ENCODE measurements at regions not wholly inside any gene's neighbourhood (a gene's known extent, or its start where the extent isn't known, plus 50 kb on each side); places are given as distances from the start of the nearest gene placed in this dataset.

DNA sequence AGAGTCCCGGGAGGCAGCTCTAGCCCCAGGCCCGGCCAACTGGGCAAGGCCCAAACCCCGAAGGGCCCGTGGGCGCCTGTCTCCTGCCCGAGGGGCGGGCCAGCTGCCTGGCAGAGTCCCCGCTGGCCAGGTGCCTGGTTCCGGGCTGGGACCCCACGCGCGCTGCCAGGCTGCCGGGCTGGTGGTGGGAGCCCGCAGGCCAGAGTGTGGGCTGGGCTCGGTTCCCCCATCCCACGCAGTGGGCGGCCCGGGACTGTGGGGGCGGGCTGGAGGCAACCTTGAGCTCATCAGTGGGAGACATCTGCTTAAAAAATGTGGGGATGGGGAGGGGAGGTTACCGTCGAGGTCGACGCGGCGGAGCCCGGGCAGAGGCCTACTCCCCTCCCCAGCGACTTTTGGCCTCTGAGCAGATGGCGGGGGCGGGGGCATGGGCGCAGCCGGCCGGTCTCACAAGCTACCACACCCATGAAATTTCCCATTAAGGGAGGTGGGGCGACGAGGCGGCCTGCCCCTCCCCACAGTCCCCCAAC, 176.4 kb upstream of the GSE1 start:
- no peak overlapping the region for H3K27ac ChIP-seq
- TF ChIP-seq, protein P1, sequence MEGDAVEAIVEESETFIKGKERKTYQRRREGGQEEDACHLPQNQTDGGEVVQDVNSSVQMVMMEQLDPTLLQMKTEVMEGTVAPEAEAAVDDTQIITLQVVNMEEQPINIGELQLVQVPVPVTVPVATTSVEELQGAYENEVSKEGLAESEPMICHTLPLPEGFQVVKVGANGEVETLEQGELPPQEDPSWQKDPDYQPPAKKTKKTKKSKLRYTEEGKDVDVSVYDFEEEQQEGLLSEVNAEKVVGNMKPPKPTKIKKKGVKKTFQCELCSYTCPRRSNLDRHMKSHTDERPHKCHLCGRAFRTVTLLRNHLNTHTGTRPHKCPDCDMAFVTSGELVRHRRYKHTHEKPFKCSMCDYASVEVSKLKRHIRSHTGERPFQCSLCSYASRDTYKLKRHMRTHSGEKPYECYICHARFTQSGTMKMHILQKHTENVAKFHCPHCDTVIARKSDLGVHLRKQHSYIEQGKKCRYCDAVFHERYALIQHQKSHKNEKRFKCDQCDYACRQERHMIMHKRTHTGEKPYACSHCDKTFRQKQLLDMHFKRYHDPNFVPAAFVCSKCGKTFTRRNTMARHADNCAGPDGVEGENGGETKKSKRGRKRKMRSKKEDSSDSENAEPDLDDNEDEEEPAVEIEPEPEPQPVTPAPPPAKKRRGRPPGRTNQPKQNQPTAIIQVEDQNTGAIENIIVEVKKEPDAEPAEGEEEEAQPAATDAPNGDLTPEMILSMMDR (conservative IDR thresholded peaks at IDR 0.05; ENCODE audit: low read depth, low read length) = no peak
- H2AFZ ChIP-seq (ENCODE audit: low read depth) = no peak overlapping the region
- H3K9ac ChIP-seq = no peak overlapping the region
- H3K4me2 ChIP-seq = no peak overlapping the region
- H3K4me3 ChIP-seq (IDR thresholded peaks at IDR 0.05; ENCODE audit: insufficient read depth, low read depth, low read length) = no peak overlapping the region
- H3K4me1 ChIP-seq (ENCODE audit: low read depth, poor library complexity, severe bottlenecking) = no peaks in the 10 kb centered on the region
- peaks cover 79% of the 10 kb centered on the region for H3K27me3 ChIP-seq (ENCODE audit: insufficient read depth, low read depth)
- H3K36me3 ChIP-seq (ENCODE audit: insufficient read depth) = no peaks in the 10 kb centered on the region
- no peaks in the 10 kb centered on the region for H4K20me1 ChIP-seq (ENCODE audit: insufficient read depth)
- H3K79me2 ChIP-seq (ENCODE audit: insufficient read depth, low read depth) = no peaks in the 10 kb centered on the region

DNA sequence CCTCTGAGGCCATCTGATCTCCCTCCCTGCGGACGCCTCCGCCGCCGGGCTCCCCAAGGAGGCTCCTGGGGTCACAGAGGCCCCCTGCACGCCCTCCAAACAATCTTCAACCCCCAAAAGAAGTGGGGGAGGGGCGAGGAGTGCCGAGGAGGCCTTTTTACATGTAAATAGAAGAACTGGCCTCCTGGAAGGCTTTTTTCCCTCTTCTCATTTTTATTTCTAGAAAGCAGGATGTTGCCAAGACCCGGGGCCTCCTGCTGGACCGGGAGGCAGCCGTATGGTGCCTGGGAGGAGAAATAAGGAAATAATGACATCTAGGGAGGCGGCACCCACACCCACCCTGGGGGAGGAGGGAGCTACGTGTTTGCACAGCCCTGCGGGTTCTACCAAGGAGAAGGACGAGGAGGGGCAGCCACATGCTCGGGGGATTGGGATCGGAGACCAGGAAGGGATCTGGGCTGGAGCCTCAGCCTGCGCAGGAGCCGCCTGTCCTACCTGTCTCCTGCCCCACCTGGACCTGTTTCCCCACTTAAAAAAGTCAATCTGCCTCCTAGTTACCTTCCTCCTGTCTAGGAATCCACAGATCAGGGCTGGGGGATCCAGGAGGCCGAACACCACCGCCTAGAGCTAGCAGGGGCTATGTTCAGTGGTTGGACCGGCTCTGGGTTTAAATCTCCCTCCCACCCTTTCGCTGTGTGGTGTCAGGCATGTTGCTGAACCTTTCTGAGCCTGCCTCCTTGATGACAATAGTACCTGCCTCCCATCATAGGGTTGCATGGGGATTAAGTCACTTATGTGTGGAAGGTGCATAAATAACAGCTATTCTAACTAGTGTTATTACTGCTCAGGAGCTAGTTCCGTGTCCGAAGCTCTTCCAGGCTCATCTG, 175.7 kb upstream of the GSE1 start:
- no peak overlapping the region for H3K4me2 ChIP-seq
- no peak overlapping the region for H2AFZ ChIP-seq (ENCODE audit: low read depth)
- no peak overlapping the region for H3K4me3 ChIP-seq (IDR thresholded peaks at IDR 0.05; ENCODE audit: insufficient read depth, low read depth, low read length)
- H3K36me3 ChIP-seq (ENCODE audit: insufficient read depth) = no peaks in the 10 kb centered on the region
- no peak overlapping the region for H3K9ac ChIP-seq
- TF ChIP-seq, protein P1 (conservative IDR thresholded peaks at IDR 0.05; ENCODE audit: low read depth, low read length) = no peak
- no peaks in the 10 kb centered on the region for H4K20me1 ChIP-seq (ENCODE audit: insufficient read depth)
- no peaks in the 10 kb centered on the region for H3K79me2 ChIP-seq (ENCODE audit: insufficient read depth, low read depth)
- no peaks in the 10 kb centered on the region for H3K4me1 ChIP-seq (ENCODE audit: low read depth, poor library complexity, severe bottlenecking)
- H3K27me3 ChIP-seq (ENCODE audit: insufficient read depth, low read depth) = peaks cover 79% of the 10 kb centered on the region
- H3K27ac ChIP-seq = no peak overlapping the region

DNA sequence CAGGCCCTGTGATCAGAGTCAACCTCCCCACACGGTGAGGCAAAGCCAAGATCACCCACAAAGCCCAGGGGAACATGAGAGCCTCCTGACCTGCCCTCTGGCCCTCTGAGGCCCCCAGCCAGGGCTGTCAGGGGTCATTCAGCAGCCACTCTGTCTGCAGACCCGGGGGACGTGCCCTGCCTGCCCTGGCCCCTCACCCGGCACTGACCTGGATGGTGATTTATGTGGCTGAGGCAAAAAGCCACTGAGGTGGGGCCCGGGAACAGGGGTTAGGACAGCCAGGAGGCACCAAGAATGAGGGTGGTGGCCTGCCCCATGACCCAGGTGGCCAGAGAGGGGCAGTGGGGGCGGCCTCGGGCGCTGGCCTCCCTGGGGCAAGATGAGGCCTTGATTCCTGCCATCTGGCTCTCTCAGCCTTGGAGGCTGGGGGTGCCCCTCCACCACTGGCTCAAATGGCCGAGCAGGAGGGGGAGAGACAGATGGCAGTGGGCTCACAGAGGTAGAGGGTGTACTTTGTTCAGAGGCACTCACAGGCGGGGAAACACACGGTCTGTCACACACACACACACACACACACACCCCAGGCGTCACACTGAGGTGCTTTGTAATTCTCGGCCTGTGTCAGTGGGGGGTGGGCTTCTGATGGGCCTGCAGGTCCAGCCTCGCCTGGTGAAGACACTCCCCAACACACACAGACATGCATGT, 174.0 kb upstream of the GSE1 start:
- Histone ChIP-seq H4K20me1 (ENCODE audit: insufficient read depth) (no peaks in the 10 kb centered on the region), H3K4me3 (IDR thresholded peaks at IDR 0.05; ENCODE audit: insufficient read depth, low read depth, low read length) (no peak overlapping the region), H3K36me3 (ENCODE audit: insufficient read depth) (no peaks in the 10 kb centered on the region), H2AFZ (ENCODE audit: low read depth) (no peak overlapping the region), H3K27me3 (ENCODE audit: insufficient read depth, low read depth) (peaks cover 82% of the 10 kb centered on the region), H3K9ac (no peak overlapping the region), H3K4me1 (ENCODE audit: low read depth, poor library complexity, severe bottlenecking) (no peaks in the 10 kb centered on the region), H3K27ac (no peak overlapping the region), H3K4me2 (no peak overlapping the region), H3K79me2 (ENCODE audit: insufficient read depth, low read depth) (no peaks in the 10 kb centered on the region)
- TF ChIP-seq, protein P1 (conservative IDR thresholded peaks at IDR 0.05; ENCODE audit: low read depth, low read length) = no peak

DNA sequence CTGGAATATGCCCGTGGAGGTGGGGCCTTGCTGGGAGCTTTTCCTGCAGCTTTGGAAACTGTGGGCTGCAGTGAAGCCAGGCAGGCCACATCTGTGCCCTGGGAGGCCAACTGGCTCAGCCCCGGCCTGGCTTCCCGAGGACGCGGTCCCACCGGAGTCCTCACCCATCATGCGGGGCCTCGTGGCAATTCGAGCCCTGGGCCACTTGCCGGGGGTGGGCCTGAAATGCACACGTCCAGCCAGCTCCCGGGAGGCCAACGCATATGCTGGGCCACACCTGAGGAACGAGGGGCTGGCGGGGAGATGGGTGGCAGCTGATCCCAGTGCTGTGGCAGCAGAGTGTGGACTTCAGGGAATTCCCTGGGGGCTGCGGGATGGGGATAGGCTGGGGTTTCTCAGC, 172.4 kb upstream of the GSE1 start:
- Histone ChIP-seq H4K20me1 (ENCODE audit: insufficient read depth) (no peaks in the 10 kb centered on the region), H3K36me3 (ENCODE audit: insufficient read depth) (no peaks in the 10 kb centered on the region), H3K4me1 (ENCODE audit: low read depth, poor library complexity, severe bottlenecking) (peaks cover 13% of the 10 kb centered on the region), H3K79me2 (ENCODE audit: insufficient read depth, low read depth) (no peaks in the 10 kb centered on the region), H2AFZ (ENCODE audit: low read depth) (no peak overlapping the region), H3K27me3 (ENCODE audit: insufficient read depth, low read depth) (peaks cover 90% of the 10 kb centered on the region), H3K27ac (no peak overlapping the region), H3K4me3 (IDR thresholded peaks at IDR 0.05; ENCODE audit: insufficient read depth, low read depth, low read length) (no peak overlapping the region), H3K4me2 (no peak overlapping the region), H3K9ac (no peak overlapping the region)
- TF ChIP-seq, protein P1 (conservative IDR thresholded peaks at IDR 0.05; ENCODE audit: low read depth, low read length) = no peak

Data from KMS-11 (cell line).